H1 (cell line): ENCODE measurements at regions not wholly inside any gene's neighbourhood (a gene's known extent, or its start where the extent isn't known, plus 50 kb on each side); places are given as distances from the start of the nearest gene placed in this dataset.

Experiments used
- CTCF ChIA-PET: fragments of 300-600 bp; sonication (Branson Sonifier 250); formaldehyde crosslinking; loops from one replicate; lab custom pipeline; 2021; ENCODE audit not compliant: partially characterized antibody; lab: Charles Lee
- POLR2A ChIA-PET: fragments of 300-600 bp; sonication (Branson Sonifier 250); formaldehyde crosslinking; loops from one replicate; lab custom pipeline; 2021; ENCODE audit warnings: inconsistent platforms; ENCODE audit not compliant: partially characterized antibody; lab: Charles Lee
- DNase-seq, 2 experiments: peaks; one replicate each; pipeline versions ENCODE4 v3.0.0 to v3.0.0-alpha.2; 2010 to 2022; ENCODE audit warnings: low spot score in 2 of 2, low read depth in 1 of 2, mixed read lengths in 1 of 2
- FAIRE-seq: peaks from 2 replicates; lab custom pipeline; 2011; peaks lifted over from hg19 to GRCh38; lab: Jason Lieb, UNC
- H2AFZ ChIP-seq: 2 replicates; pipeline ENCODE4 v1.8.1; 2012; ENCODE audit warnings: low read length, inconsistent platforms
- H2AK5ac ChIP-seq: 2 replicates; pipeline ENCODE4 v1.6.1; 2013; ENCODE audit warnings: low read depth, low read length
- H2BK120ac ChIP-seq: replicated peaks from 2 replicates; pipeline ENCODE3; 2013; ENCODE audit warnings: low read depth, low read length, inconsistent platforms
- H2BK12ac ChIP-seq: 2 replicates; pipeline ENCODE4 v1.6.1; 2013; ENCODE audit warnings: low read depth, low read length
- H2BK15ac ChIP-seq: 2 replicates; pipeline ENCODE4 v1.6.1; 2013; ENCODE audit warnings: low read length
- H2BK20ac ChIP-seq: 2 replicates; pipeline ENCODE4 v1.6.1; 2013; ENCODE audit warnings: low read length
- H2BK5ac ChIP-seq: 2 replicates; pipeline ENCODE4 v1.6.1; 2013; ENCODE audit warnings: low read depth, low read length
- H3K14ac ChIP-seq: 2 replicates; pipeline ENCODE4 v1.6.1; 2013; ENCODE audit warnings: inconsistent platforms; ENCODE audit not compliant: insufficient read length
- H3K18ac ChIP-seq: 2 replicates; pipeline ENCODE4 v1.6.1; 2013; ENCODE audit warnings: low read length; ENCODE audit errors: extremely low read depth
- H3K23ac ChIP-seq: 2 replicates; pipeline ENCODE4 v1.6.1; 2013; ENCODE audit warnings: inconsistent platforms; ENCODE audit not compliant: insufficient read length
- H3K23me2 ChIP-seq: 2 replicates; pipeline ENCODE4 v1.6.1; 2013; ENCODE audit warnings: low read depth, low read length
- H3K27ac ChIP-seq: 2 replicates; pipeline ENCODE4 v1.6.1; 2011; ENCODE audit warnings: low read depth, low read length, inconsistent platforms
- H3K27me3 ChIP-seq, 4 experiments: replicated peaks in 1 of 4; 1 replicate in 1 of 4; 2 replicates in 3 of 4; pipeline versions ENCODE4 v1.6.1 to v1.8.1; 2011 to 2013; ENCODE audit warnings: low read length in 3 of 4, mild to moderate bottlenecking in 3 of 4, inconsistent platforms in 2 of 4, mixed read lengths in 2 of 4, moderate library complexity in 1 of 4; ENCODE audit not compliant: control insufficient read depth in 3 of 4, insufficient read depth in 3 of 4; ENCODE audit errors: extremely low read depth in 1 of 4
- H3K36me3 ChIP-seq, 4 experiments: 2 replicates each; pipeline versions ENCODE4 v1.6.1 to v1.8.1; 2011 to 2013; ENCODE audit warnings: mild to moderate bottlenecking in 4 of 4, low read length in 3 of 4, moderate library complexity in 2 of 4, control low read depth in 1 of 4, inconsistent platforms in 1 of 4; ENCODE audit not compliant: insufficient read depth in 4 of 4, control insufficient read depth in 2 of 4
- H3K4ac ChIP-seq: replicated peaks from 2 replicates; pipeline ENCODE3; 2013; ENCODE audit warnings: low read length, low read depth, mixed read lengths, inconsistent platforms; ENCODE audit not compliant: insufficient read length
- H3K4me1 ChIP-seq, 4 experiments: replicated peaks in 1 of 4; 1 replicate in 1 of 4; 2 replicates in 3 of 4; pipeline versions ENCODE4 v1.6.1 to v1.8.1; 2011 to 2013; ENCODE audit warnings: low read length in 3 of 4, inconsistent platforms in 2 of 4, mixed read lengths in 1 of 4; ENCODE audit not compliant: insufficient read depth in 4 of 4, control insufficient read depth in 3 of 4
- H3K4me2 ChIP-seq, 2 experiments: 2 replicates each; pipeline versions ENCODE4 v1.6.1 to v1.8.1; 2011 to 2013; ENCODE audit warnings: low read depth in 2 of 2, low read length in 2 of 2, control low read depth in 1 of 2, inconsistent platforms in 1 of 2, mild to moderate bottlenecking in 1 of 2; ENCODE audit not compliant: insufficient read depth in 1 of 2
- H3K4me3 ChIP-seq, 4 experiments: fragments of 200-600, 300-600 bp in 1 of 4; sonication (generic), shearing (Covaris generic), sonication (Bioruptor Twin) in 1 of 4; 2 replicates each; pipeline versions ENCODE4 v1.5.1 to v1.8.1; 2011 to 2016; ENCODE audit warnings: low read length in 4 of 4, low read depth in 3 of 4, control low read depth in 2 of 4, inconsistent platforms in 2 of 4, mild to moderate bottlenecking in 2 of 4, mixed read lengths in 1 of 4, moderate library complexity in 1 of 4; ENCODE audit not compliant: insufficient read depth in 2 of 4; ENCODE audit errors: extremely low read depth in 1 of 4
- H3K56ac ChIP-seq: replicated peaks from 2 replicates; pipeline ENCODE3; 2013; ENCODE audit warnings: low read depth, mild to moderate bottlenecking, mixed read lengths, low read length, inconsistent platforms; ENCODE audit not compliant: insufficient read length
- H3K79me1 ChIP-seq: 2 replicates; pipeline ENCODE4 v1.6.1; 2013; ENCODE audit warnings: low read depth, low read length, control low read depth
- H3K79me2 ChIP-seq, 2 experiments: 2 replicates each; pipeline versions ENCODE4 v1.6.1 to v1.8.1; 2012 to 2013; ENCODE audit warnings: low read length in 2 of 2, mild to moderate bottlenecking in 2 of 2, inconsistent platforms in 1 of 2; ENCODE audit not compliant: insufficient read depth in 2 of 2, control insufficient read depth in 1 of 2
- H3K9ac ChIP-seq, 4 experiments: replicated peaks in 1 of 4; 1 replicate in 1 of 4; 2 replicates in 3 of 4; pipeline versions ENCODE4 v1.6.1 to v1.8.1; 2011 to 2013; ENCODE audit warnings: low read depth in 3 of 4, low read length in 3 of 4, control low read depth in 2 of 4, mild to moderate bottlenecking in 2 of 4, moderate library complexity in 2 of 4, inconsistent platforms in 1 of 4; ENCODE audit errors: extremely low read depth in 1 of 4
- H3K9me3 ChIP-seq, 2 experiments: 2 replicates each; pipeline versions ENCODE4 v1.6.1 to v1.8.1; 2012 to 2013; ENCODE audit warnings: mild to moderate bottlenecking in 2 of 2, moderate library complexity in 2 of 2, control low read depth in 1 of 2, inconsistent platforms in 1 of 2, low read depth in 1 of 2, low read length in 1 of 2, mixed read lengths in 1 of 2; ENCODE audit not compliant: insufficient read depth in 2 of 2
- H4K20me1 ChIP-seq, 2 experiments: replicated peaks in 1 of 2; 2 replicates each; pipeline versions ENCODE3 to v1.8.1; 2011 to 2013; ENCODE audit warnings: inconsistent platforms in 2 of 2, low read length in 2 of 2, mild to moderate bottlenecking in 1 of 2; ENCODE audit not compliant: insufficient read depth in 2 of 2, control insufficient read depth in 1 of 2
- H4K5ac ChIP-seq: 2 replicates; pipeline ENCODE4 v1.6.1; 2013; ENCODE audit warnings: low read length, low read depth, mixed read lengths, inconsistent platforms; ENCODE audit not compliant: insufficient read length
- H4K8ac ChIP-seq: 2 replicates; pipeline ENCODE4 v1.8.0; 2013; ENCODE audit warnings: mild to moderate bottlenecking, moderate library complexity, low read length, inconsistent platforms; ENCODE audit not compliant: insufficient read depth; ENCODE audit errors: extremely low read depth
- H4K91ac ChIP-seq: replicated peaks from 2 replicates; pipeline ENCODE3; 2013; ENCODE audit warnings: low read length, mixed read lengths, inconsistent platforms; ENCODE audit not compliant: insufficient read length
- CEBPB ChIP-seq: IDR thresholded peaks from 2 replicates; pipeline ENCODE4 v1.6.1; 2012; ENCODE audit warnings: low read depth, low read length
- CREB1 ChIP-seq: IDR thresholded peaks from 2 replicates; pipeline ENCODE4 v1.6.1; 2012; ENCODE audit warnings: inconsistent platforms
- CTBP2 ChIP-seq: IDR thresholded peaks from 2 replicates; pipeline ENCODE4 v1.7.0; 2011; ENCODE audit warnings: borderline replicate concordance, mild to moderate bottlenecking, moderate library complexity, mixed read lengths, low read length; ENCODE audit not compliant: insufficient read depth, insufficient read length
- FOSL1 ChIP-seq: IDR thresholded peaks from 2 replicates; pipeline ENCODE4 v1.6.1; 2011; ENCODE audit warnings: mild to moderate bottlenecking, low read depth, low read length, moderate library complexity; ENCODE audit not compliant: insufficient read depth
- HDAC6 ChIP-seq: IDR thresholded peaks from one replicate; pipeline ENCODE4 v1.7.1; 2012; ENCODE audit warnings: low read depth, mild to moderate bottlenecking, inconsistent platforms, low read length, moderate library complexity
- NRF1 ChIP-seq: IDR thresholded peaks from 2 replicates; pipeline ENCODE4 v1.6.1; 2011; ENCODE audit warnings: mild to moderate bottlenecking, low read depth, low read length, improper control_type of control experiment
- PHF8 ChIP-seq: fragments of 200-600 bp; sonication (generic); conservative IDR thresholded peaks from 2 replicates; pipeline ENCODE4 v1.7.1; 2012; ENCODE audit warnings: low read depth, mild to moderate bottlenecking, inconsistent platforms, low read length, moderate library complexity
- RXRA ChIP-seq: IDR thresholded peaks from 2 replicates; pipeline ENCODE4 v1.6.1; 2011; ENCODE audit warnings: low read depth, mild to moderate bottlenecking, low read length, moderate library complexity; ENCODE audit not compliant: insufficient read depth
- SIRT6 ChIP-seq: IDR thresholded peaks from one replicate; pipeline ENCODE4 v1.7.1; 2012; ENCODE audit warnings: low read length, inconsistent platforms
- SP2 ChIP-seq: IDR thresholded peaks from 2 replicates; pipeline ENCODE4 v1.6.1; 2012; ENCODE audit warnings: mild to moderate bottlenecking, low read length, inconsistent platforms
- SP4 ChIP-seq: IDR thresholded peaks from 2 replicates; pipeline ENCODE4 v1.6.1; 2012; ENCODE audit warnings: low read length, inconsistent platforms
- TEAD4 ChIP-seq: IDR thresholded peaks from 2 replicates; pipeline ENCODE4 v1.6.1; 2012; ENCODE audit warnings: low read depth, low read length, inconsistent platforms, mixed read lengths

- Histone ChIP-seq H3K4me2 (no peak overlapping the region), H2AFZ (no peak overlapping the region), H3K9ac (no peak overlapping the region)
- no peak for TF ChIP-seq SP4
- no peak for TF ChIP-seq SIRT6
- TF ChIP-seq PHF8 = no peak
- TF ChIP-seq CTBP2 = no peak
- no peak for TF ChIP-seq SP2
- no peak for TF ChIP-seq FOSL1
- TF ChIP-seq CEBPB = no peak
- TF ChIP-seq NRF1 = no peak
- no peak for TF ChIP-seq CREB1
- no peak for TF ChIP-seq RXRA
- TF ChIP-seq TEAD4 = no peak
- TF ChIP-seq HDAC6 = no peak
- TF ChIP-seq, all 59 proteins: peak for 0
- no peaks in the 10 kb centered on the region for H4K20me1 ChIP-seq
- POLR2A ChIA-PET = no interaction called here
- no peak overlapping the region for H4K91ac ChIP-seq
- no peak overlapping the region for H3K27ac ChIP-seq
- H4K8ac ChIP-seq = no peak overlapping the region
- H3K27me3 ChIP-seq = no peaks in the 10 kb centered on the region
- no peak overlapping the region for H3K4me3 ChIP-seq
- H3K18ac ChIP-seq = no peak overlapping the region
- no peak overlapping the region for H3K23ac ChIP-seq
- DNase-seq (no peak), FAIRE-seq (no peak)
- no peak overlapping the region for H2BK120ac ChIP-seq
- H3K4ac ChIP-seq = no peak overlapping the region
- no peak overlapping the region for H2BK12ac ChIP-seq
- H2BK15ac ChIP-seq = no peak overlapping the region
- H3K14ac ChIP-seq = no peak overlapping the region
- H3K56ac ChIP-seq = no peak overlapping the region
- H4K5ac ChIP-seq = no peak overlapping the region
- H3K36me3 ChIP-seq = no peaks in the 10 kb centered on the region
- no peaks in the 10 kb centered on the region; the same call in 1 of the 2 replicates for H3K23me2 ChIP-seq
- no peaks in the 10 kb centered on the region for H3K4me1 ChIP-seq
- H3K79me1 ChIP-seq = no peaks in the 10 kb centered on the region
- no peaks in the 10 kb centered on the region for H3K9me3 ChIP-seq
- CTCF ChIA-PET = no interaction called here
- H3K79me2 ChIP-seq = no peaks in the 10 kb centered on the region
- no peak overlapping the region for H2BK20ac ChIP-seq
- no peak overlapping the region for H2AK5ac ChIP-seq
- H2BK5ac ChIP-seq = no peak overlapping the region
These were observed 1356.0 kb upstream of the SEL1L start for GRCh38 chr14:82889701-82890100.
